ENCODE measurements at regions not wholly inside any gene's neighbourhood (a gene's known extent, or its start where the extent isn't known, plus 50 kb on each side); places are given as distances from the start of the nearest gene placed in this dataset.

DNA sequence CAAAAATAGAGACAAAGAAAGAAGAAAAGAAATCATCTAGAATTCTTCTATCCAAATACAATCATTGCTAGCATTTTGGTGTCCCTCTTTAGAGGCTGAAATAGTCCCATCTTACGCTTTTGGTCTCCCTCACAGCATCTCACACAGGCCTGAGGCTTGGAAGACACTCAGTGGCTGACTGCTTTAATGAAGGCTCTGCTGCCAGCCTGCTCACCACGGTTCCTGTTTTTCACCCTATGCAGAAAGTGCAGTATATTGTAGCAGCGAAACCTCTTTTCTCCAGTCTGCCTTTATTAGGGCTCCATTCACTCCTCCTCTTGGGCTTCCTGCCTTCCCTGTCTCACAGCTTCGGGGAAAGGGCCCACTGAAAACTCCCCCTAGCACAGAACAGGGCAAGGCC is 102.2 kb downstream of the JCAD start:
- TF ChIP-seq, protein P1, sequence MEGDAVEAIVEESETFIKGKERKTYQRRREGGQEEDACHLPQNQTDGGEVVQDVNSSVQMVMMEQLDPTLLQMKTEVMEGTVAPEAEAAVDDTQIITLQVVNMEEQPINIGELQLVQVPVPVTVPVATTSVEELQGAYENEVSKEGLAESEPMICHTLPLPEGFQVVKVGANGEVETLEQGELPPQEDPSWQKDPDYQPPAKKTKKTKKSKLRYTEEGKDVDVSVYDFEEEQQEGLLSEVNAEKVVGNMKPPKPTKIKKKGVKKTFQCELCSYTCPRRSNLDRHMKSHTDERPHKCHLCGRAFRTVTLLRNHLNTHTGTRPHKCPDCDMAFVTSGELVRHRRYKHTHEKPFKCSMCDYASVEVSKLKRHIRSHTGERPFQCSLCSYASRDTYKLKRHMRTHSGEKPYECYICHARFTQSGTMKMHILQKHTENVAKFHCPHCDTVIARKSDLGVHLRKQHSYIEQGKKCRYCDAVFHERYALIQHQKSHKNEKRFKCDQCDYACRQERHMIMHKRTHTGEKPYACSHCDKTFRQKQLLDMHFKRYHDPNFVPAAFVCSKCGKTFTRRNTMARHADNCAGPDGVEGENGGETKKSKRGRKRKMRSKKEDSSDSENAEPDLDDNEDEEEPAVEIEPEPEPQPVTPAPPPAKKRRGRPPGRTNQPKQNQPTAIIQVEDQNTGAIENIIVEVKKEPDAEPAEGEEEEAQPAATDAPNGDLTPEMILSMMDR (IDR thresholded peaks at IDR 0.05; ENCODE audit: low read depth, low read length, missing control alignments), result no peak
- H3K27me3 ChIP-seq (replicated peaks), result no peaks in the 10 kb centered on the region
- no peak overlapping the region for H3K4me3 ChIP-seq (ENCODE audit: low read depth, low read length)
- no peak for DNase-seq
- H3K27ac ChIP-seq, result no peak overlapping the region
- H3K36me3 ChIP-seq (replicated peaks), result no peaks in the 10 kb centered on the region
- in situ Hi-C loops (cut with HindIII; ENCODE audit: low pct_ligation_motif_present, low sequenced_read_pairs), result no loop called here

- Histone ChIP-seq H3K36me3 (replicated peaks) (no peaks in the 10 kb centered on the region), H3K27me3 (replicated peaks) (no peaks in the 10 kb centered on the region), H3K4me3 (ENCODE audit: low read depth, low read length) (no peak overlapping the region), H3K27ac (no peak overlapping the region)
- TF ChIP-seq, protein P1 (IDR thresholded peaks at IDR 0.05; ENCODE audit: low read depth, low read length, missing control alignments), result no peak
- no peak for DNase-seq
- in situ Hi-C loops (cut with HindIII; ENCODE audit: low pct_ligation_motif_present, low sequenced_read_pairs), result no loop called here
Observed at GRCh38 chr10:29956335-29956924, 103.0 kb downstream of the JCAD start.

DNA sequence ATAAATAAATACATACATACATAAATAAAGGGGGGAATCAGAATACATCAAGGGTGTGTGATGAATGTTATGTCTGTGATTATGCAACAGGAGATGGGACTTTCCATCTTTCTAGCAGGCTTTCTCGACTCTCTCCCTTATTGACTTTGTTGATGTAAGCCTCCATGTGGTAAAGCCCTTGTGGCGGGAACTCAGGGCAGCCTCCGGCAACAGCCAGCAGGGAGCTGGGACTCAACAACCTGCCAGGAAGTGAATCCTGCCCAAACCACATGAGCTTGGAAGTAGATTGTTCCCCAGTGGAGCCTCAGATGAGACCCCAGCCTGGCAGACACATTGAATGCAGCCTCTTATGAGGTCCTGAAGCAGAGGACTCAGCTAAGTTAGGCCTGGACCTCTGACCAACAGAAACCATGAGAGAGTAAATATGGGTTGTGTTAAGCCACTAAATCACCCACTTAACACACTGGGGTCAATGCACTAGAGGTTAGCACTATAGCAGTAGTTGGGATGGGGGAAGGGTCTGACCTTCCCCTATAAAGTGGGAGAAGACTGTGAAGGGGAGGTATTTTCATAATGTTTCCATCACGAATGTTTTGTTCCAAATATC is 104.0 kb downstream of the JCAD start:
- Histone ChIP-seq H3K36me3 (replicated peaks) (no peaks in the 10 kb centered on the region), H3K4me3 (ENCODE audit: low read depth, low read length) (no peak overlapping the region), H3K27me3 (replicated peaks) (no peaks in the 10 kb centered on the region), H3K27ac (no peak overlapping the region)
- DNase-seq, result peak; percentile 60
- in situ Hi-C loops (cut with HindIII; ENCODE audit: low pct_ligation_motif_present, low sequenced_read_pairs), result no loop called here
- TF ChIP-seq, protein P1 (IDR thresholded peaks at IDR 0.05; ENCODE audit: low read depth, low read length, missing control alignments), result peak; percentile 52

DNA sequence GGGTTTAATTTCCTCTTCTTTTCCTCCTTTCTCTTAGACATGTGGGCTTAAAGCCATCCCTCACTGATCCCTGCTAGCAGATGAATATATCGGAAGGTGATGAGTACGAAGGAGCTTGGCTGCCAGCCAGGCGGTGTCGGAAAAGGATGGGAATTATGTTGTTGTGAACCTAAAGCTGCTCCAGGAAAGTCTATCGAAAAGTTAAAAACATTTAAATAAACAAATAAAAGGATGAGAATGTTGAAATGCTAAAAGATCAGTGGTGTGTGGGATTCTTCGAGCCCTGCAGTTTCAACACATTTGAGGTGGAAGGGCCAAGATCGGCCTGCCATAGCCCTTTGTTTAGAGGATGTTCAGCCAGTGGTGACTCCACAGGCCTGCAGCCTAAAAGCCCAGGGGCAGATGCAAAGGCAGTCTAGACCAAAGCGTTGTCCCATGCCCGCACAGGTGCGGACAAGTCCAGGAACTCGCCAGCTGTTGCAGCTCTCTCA is 107.9 kb downstream of the JCAD start:
- DNase-seq, result peak; percentile 20

GRCh38 chr10:29950391-29950790 is 109.0 kb downstream of the JCAD start:
- in situ Hi-C loops (cut with HindIII; ENCODE audit: low pct_ligation_motif_present, low sequenced_read_pairs), result no loop called here
- DNase-seq, result no peak
- no peak overlapping the region for H3K4me3 ChIP-seq (ENCODE audit: low read depth, low read length)
- no peaks in the 10 kb centered on the region for H3K27me3 ChIP-seq (replicated peaks)
- peak overlapping the region; percentile 97 for H3K27ac ChIP-seq
- H3K36me3 ChIP-seq (replicated peaks), result no peaks in the 10 kb centered on the region
- TF ChIP-seq, protein P1 (IDR thresholded peaks at IDR 0.05; ENCODE audit: low read depth, low read length, missing control alignments), result no peak

More for the DNA sequence above, 107.9 kb downstream of the JCAD start:
- Histone ChIP-seq H3K27me3 (replicated peaks) (no peaks in the 10 kb centered on the region), H3K36me3 (replicated peaks) (no peaks in the 10 kb centered on the region), H3K4me3 (ENCODE audit: low read depth, low read length) (no peak overlapping the region), H3K27ac (peak overlapping the region; percentile 3)
- in situ Hi-C loops (cut with HindIII; ENCODE audit: low pct_ligation_motif_present, low sequenced_read_pairs), result no loop called here
- TF ChIP-seq, protein P1 (IDR thresholded peaks at IDR 0.05; ENCODE audit: low read depth, low read length, missing control alignments), result no peak
